Colonic mucosa (tissue), 4 donors: ENCODE measurements at regions not wholly inside any gene's neighbourhood (a gene's known extent, or its start where the extent isn't known, plus 50 kb on each side); places are given as distances from the start of the nearest gene placed in this dataset.

Source experiments
- DNase-seq: peaks from one replicate; pipeline ENCODE4 v3.0.0-alpha.2; 2020
- H3K27ac ChIP-seq: fragments of 200-600 bp; one replicate; pipeline ENCODE4 v1.8.0; 2021
- H3K27me3 ChIP-seq: fragments of 200-600 bp; one replicate; pipeline ENCODE4 v1.8.0; 2021
- H3K36me3 ChIP-seq: fragments of 200-600 bp; one replicate; pipeline ENCODE4 v1.8.0; 2021
- H3K4me1 ChIP-seq: fragments of 200-600 bp; one replicate; pipeline ENCODE4 v1.8.0; 2021; ENCODE audit warnings: mild to moderate bottlenecking
- H3K4me3 ChIP-seq: fragments of 200-600 bp; one replicate; pipeline ENCODE4 v1.8.0; 2021
- H3K9ac ChIP-seq, 2 donors: one replicate each; pipeline ENCODE4 v1.7.0; 2013; ENCODE audit warnings: control low read depth in 2 of 2, low read depth in 2 of 2, low read length in 2 of 2
- H3K9me3 ChIP-seq: fragments of 200-600 bp; one replicate; pipeline ENCODE4 v1.8.0; 2021
- intact Hi-C: fragments of 100-400 bp; cut with DNase I; formaldehyde crosslinking; loops from one replicate; pipeline ENCODE4 v1.14.1; 2022
- TF ChIP-seq, protein P1 (sequence below): fragments of 200-600 bp; IDR thresholded peaks from one replicate; pipeline ENCODE4 v1.8.0; 2022; ENCODE audit warnings: antibody characterized with exemption, mild to moderate bottlenecking
- donor health status: healthy.
- donor health status: DM: no; HTN: no; CAD: no.
- donor health status: DM: no; HTN: no; CAD: no.

DNA sequence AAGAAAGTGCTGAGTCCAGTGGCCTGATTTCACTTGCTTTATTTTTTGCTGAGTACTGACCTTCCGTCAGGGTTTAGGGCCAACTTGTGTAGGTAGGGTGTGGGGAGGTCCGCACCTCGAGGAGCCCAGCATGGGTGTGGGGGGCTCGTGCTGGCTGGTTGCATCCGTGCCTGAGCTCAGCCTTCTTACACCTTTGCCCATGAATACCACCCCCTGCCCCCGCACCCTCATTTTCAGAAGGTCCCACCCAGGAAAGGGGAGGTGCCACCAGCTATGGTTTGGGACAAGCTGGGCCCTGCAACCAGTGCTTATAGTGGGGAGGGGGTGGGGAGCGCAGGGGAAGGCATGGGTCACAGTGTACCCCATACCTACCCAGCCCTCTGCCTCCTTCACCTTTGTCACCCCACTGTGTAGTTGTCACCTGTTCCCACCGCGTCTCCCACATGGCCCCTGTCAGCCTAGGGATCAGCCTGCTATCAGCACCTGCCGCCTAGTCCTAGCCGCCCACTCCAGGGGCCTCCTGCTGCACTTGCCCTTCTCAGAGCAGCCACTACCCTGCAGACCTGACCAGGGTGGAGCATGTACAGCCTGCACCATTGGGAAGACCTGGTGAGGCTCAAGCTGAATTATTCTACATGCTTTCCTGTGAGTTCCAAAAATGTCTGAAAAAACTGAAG, 146.2 kb upstream of the RET start:
- no peak for DNase-seq
- H3K4me3 ChIP-seq: no peak overlapping the region
- H3K27ac ChIP-seq: no peak overlapping the region
- no peaks in the 10 kb centered on the region for H3K9me3 ChIP-seq
- no peak overlapping the region for H3K9ac ChIP-seq
- peaks cover 4% of the 10 kb centered on the region for H3K4me1 ChIP-seq
- TF ChIP-seq, protein P1, sequence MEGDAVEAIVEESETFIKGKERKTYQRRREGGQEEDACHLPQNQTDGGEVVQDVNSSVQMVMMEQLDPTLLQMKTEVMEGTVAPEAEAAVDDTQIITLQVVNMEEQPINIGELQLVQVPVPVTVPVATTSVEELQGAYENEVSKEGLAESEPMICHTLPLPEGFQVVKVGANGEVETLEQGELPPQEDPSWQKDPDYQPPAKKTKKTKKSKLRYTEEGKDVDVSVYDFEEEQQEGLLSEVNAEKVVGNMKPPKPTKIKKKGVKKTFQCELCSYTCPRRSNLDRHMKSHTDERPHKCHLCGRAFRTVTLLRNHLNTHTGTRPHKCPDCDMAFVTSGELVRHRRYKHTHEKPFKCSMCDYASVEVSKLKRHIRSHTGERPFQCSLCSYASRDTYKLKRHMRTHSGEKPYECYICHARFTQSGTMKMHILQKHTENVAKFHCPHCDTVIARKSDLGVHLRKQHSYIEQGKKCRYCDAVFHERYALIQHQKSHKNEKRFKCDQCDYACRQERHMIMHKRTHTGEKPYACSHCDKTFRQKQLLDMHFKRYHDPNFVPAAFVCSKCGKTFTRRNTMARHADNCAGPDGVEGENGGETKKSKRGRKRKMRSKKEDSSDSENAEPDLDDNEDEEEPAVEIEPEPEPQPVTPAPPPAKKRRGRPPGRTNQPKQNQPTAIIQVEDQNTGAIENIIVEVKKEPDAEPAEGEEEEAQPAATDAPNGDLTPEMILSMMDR: no peak
- H3K36me3 ChIP-seq: no peaks in the 10 kb centered on the region
- intact Hi-C loops: no loop called here
- peaks cover 7% of the 10 kb centered on the region for H3K27me3 ChIP-seq

- DNase-seq: no peak
- TF ChIP-seq, protein P1: no peak
- intact Hi-C loops: no loop called here
- no peak overlapping the region for H3K4me3 ChIP-seq
- H3K36me3 ChIP-seq: no peaks in the 10 kb centered on the region
- no peaks in the 10 kb centered on the region for H3K9me3 ChIP-seq
- H3K9ac ChIP-seq: no peak overlapping the region
- peaks cover 4% of the 10 kb centered on the region for H3K4me1 ChIP-seq
- no peak overlapping the region for H3K27ac ChIP-seq
- peaks cover 7% of the 10 kb centered on the region for H3K27me3 ChIP-seq
These were observed 144.8 kb upstream of the RET start for GRCh38 chr10:42932116-42932515.

GRCh38 chr10:42932735-42933447, 144.0 kb upstream of the RET start:
- peak; percentile 34 for DNase-seq
- intact Hi-C loops: no loop called here
- Histone ChIP-seq H3K4me3 (peak overlapping the region; percentile 23), H3K9me3 (no peaks in the 10 kb centered on the region), H3K4me1 (peaks cover 4% of the 10 kb centered on the region), H3K36me3 (no peaks in the 10 kb centered on the region), H3K9ac (peak overlapping the region in 1 of 2 donors; percentile 12), H3K27me3 (peaks cover 7% of the 10 kb centered on the region), H3K27ac (no peak overlapping the region)
- TF ChIP-seq, protein P1: no peak

DNA sequence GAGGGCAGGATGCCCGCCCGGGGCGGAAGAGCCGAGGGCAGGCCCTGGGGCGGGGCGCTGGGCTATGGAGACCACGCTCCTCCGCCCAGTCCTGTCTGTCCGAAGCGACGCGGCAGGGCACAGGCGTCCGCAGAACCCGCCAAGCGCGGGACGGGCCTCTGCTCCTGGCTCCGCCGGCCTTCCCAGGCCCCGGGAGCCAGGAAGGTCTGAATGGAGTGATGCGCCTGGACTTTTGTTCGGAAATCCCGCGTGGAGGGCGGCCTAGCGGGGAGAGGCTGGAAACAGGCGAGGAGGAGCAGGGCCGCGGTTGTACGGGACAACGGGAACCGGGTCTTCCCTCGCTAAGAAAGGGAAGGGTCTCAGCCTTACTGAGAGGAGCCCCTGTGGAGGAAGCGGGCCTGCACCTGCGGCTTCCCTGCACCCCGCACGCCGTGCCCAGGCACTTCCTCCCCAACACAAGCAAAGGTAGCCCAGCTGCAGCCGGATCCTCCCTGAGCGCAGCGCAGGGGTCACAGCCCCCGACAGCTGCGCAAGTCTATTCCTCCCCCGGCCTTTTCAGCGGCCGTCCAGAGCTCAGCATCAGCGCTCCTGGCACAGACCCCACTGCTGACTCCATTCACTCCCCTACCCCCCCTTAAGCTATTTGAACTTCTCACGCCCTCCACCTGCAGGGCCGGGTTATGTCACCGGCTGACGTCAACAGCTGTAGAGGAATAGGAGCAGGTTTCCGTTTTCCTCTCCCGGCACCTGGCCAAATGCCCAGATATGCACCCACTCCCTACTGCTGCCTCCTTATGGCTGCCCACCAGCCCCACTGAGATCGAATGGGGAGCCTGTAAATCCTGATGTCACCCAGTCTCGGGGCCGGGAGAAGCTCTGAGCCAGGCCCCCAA, 143.2 kb upstream of the RET start:
- TF ChIP-seq, protein P1: no peak
- DNase-seq: peak; percentile 58
- Histone ChIP-seq H3K4me3 (peak overlapping the region; percentile 23), H3K4me1 (peaks cover 4% of the 10 kb centered on the region), H3K36me3 (no peaks in the 10 kb centered on the region), H3K27me3 (peaks cover 7% of the 10 kb centered on the region), H3K9ac (no peak overlapping the region), H3K27ac (no peak overlapping the region), H3K9me3 (no peaks in the 10 kb centered on the region)
- intact Hi-C loops: no loop called here

- no peaks in the 10 kb centered on the region for H3K36me3 ChIP-seq
- H3K4me1 ChIP-seq: peaks cover 4% of the 10 kb centered on the region
- no peaks in the 10 kb centered on the region for H3K9me3 ChIP-seq
- no peak overlapping the region for H3K4me3 ChIP-seq
- no peak overlapping the region for H3K27ac ChIP-seq
- TF ChIP-seq, protein P1: no peak
- H3K27me3 ChIP-seq: peaks cover 7% of the 10 kb centered on the region
- intact Hi-C loops: no loop called here
- no peak for DNase-seq
- no peak overlapping the region for H3K9ac ChIP-seq
These were observed 142.5 kb upstream of the RET start for GRCh38 chr10:42934351-42934811.
